HG02759 (cell line): ENCODE measurements at regions not wholly inside any gene's neighbourhood (a gene's known extent, or its start where the extent isn't known, plus 50 kb on each side); places are given as distances from the start of the nearest gene placed in this dataset.

Experiments
- ATAC-seq: cut with Tn5 transposase; IDR thresholded peaks from one replicate; pipeline ENCODE4 v1.9.1; 2021; ENCODE audit warnings: mild to moderate bottlenecking, moderate library complexity; ENCODE audit not compliant: unreplicated experiment

DNA sequence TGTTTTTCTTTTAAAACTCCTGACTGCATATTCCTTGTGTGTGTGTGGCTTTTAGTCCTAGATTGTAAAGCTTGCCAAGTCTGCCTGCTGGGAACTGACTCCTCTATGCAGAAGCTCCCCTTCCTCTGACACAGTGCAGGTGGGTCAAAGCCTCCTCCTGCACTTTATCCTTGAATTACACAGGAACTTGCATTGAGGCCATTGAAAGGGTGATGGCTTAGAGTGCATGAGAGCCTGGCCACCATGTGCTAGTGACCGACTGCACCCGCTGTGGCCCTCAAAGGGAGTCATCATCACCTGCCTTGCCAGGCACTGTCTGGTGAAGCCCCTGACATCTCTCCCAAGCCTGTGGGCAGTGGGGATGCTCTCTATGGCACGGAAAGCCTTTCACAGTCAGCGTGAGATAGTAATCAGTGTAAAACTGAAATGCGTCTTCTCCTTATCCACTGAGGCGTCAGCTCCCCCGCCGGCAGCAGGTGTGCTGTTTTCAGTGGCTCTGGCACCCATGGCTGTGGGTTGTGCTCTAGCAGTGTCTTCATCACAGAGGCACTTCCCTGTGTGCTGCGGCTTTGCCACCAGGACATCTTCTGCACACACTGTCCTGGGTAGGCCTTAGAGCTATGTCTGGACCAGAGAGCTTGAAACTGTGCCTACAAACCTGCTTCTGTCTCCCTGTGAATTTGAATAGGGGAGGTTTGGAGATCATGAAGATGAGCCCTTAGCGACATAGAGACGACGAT, 87.9 kb downstream of the THBS2 start:
- ATAC-seq: no peak

DNA sequence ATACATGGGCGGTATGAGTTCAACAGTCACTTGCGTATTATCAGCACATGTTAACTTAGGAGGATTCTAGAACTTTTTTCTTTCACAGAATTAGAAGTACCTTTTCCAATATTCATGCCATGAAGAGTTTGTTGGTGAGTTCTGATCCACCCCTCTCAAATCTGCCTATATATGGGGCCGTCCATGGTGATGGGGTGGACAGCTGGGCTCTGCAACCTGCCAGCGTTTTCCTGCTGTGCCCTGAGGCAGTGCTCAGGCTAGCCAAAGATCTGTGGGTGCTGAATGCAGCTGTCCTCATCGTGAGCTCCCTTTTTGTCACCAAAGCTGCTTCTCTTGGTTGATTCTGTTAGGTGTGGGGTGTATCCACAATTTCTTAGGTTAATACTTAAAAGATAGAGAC, 88.7 kb downstream of the THBS2 start:
- no peak for ATAC-seq

DNA sequence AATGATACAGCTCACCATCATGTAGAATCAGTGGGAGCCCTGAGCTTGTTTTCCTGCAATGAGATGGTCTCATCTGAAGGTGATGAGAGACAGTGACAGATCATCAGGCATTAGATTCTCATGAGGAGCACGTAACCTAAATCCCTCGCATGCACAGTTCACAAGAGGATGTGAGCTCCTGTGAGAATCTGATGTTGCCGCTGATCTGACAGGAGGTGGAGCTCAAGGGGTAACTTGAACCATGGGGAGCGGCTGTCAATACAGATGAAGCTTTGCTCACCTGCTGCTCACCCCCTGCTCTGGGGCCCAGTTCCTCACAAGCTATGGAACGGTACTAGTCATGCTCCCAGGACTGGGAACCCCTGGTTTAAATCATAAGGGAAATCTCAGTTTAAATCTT, 89.2 kb downstream of the THBS2 start:
- no peak for ATAC-seq

DNA sequence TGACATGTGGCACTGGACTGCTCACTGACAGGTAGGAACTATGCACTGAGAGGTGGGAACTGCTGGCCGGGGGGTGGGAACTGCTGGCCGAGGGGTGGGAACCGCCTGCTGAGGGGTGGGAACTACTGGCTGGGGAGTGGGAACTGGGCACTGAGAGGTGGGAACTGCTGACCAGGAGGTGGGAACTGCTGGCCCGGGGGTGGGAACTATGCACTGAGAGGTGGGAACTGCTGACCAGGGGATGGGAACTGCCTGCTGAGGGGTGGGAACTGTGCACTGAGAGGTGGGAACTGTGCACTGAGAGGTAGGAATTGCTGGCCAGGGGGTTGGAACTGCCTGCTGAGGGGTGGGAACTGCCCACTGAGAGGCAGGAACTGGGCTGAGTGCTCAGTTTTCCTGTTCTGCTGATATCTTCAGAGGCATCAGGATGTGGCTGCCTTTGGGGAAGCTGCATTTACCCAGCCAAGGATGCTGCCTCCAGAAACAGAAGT, 90.2 kb downstream of the THBS2 start:
- no peak for ATAC-seq

DNA sequence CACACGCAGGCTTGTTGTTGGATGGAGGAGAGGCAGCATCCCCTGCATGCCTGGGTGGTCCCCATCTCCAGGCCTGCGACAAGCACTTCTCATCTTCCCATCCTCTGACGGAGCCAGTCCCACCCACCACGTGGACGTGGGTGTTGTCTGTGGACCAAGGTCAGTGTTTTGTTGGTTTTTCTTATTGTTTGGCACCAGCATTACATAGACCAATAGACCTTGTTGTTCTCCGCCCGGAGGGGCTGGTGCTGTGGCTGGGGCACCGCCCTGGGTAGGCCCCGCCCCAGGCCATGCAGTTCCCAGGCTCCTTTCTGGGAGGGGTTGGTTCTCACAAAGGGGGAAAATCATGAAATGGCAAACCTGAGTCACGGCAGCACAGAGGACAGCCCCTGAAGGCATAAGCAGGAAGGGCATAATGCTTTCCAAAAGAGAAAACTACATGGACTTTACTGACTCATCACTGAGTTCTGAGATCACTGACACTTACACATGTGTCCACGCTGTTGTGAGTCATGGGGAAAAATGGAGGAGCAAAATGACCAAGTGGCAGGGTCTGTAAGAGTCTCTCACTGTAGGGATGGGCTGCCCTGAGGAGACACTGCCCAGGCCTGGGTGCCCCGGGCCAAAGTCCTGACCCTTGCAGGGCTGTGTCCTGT, 90.8 kb downstream of the THBS2 start:
- ATAC-seq: no peak

DNA sequence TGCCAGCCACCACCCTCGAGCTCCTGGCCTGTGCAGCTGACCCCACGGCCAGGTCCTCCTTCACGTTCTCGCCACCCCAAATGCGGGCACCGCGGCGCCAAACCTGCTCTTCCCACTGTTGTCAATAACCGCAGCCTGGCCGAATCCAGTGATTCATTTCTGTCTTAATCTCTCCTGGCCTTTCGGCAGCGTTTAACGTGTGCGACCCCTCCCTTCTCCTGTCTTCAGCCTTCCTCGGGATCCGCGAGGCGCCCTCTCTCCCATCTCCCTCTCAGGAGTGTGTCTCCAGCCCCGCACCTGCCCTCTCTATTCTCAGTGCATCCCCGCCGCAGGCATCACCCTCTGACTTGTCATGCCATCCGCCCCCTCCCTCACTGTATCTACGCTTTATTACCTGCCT, 91.4 kb downstream of the THBS2 start:
- no peak for ATAC-seq

DNA sequence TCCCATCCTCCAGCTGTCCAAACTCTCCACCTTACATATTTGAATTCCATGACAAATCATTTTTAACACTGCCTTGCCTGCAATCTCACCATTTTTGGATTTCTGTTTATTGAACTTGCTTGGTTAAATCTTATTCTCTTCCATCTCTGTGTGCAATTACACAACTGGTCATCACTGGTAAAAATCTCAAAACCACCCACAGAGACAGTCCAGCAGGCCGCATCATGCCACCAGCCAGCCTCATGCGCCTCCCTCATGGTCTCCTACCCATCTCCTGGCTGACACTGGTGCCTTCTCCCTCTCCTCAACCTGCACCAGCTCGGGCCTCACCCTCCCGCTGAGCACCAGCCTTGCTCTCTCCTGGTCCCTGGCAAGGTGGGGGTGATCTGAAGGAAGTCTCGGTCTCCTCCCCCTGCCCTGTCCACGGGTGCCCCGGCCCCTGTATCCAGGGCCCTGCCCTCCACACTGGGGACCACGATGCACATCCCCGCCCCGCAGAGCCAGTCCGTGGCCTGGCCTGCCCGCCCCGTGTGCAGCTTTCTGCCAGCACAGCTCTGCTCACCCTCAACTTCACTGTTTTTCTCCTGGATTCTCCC, 92.0 kb downstream of the THBS2 start:
- no peak for ATAC-seq

DNA sequence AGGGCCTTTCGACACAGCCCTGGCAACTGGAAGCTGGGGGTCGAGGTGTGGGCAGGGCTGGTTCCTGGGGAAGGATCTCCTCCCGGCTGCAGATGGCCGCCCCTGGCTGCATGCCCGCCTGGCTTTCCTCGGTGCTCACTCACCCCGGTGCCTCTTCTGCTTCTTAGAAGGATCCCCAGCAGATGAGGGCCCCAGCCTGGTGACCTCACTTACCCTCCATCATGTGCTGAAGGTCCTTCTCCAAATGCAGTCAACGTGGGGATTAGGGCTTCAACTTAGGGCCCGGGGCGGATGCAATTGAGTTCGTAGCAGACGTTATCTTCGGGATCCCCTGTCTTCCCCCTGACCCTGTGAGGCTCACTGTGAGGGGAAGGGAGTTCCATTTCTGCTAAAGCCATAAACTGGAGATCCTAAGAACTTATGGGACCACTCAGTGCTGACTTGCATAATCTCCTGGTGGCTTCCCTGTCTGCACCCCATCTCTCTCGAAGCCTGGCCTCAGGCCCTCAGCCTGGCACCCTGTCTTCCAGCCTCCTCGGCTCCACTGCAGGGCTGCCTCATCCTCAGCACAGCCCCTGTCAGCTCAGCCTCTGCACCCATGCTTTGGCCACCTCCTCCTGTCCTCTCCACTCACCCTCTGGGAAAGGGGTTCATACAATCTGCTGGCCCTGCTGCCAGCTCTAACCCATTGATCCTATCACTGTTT, 92.6 kb downstream of the THBS2 start:
- no peak for ATAC-seq

DNA sequence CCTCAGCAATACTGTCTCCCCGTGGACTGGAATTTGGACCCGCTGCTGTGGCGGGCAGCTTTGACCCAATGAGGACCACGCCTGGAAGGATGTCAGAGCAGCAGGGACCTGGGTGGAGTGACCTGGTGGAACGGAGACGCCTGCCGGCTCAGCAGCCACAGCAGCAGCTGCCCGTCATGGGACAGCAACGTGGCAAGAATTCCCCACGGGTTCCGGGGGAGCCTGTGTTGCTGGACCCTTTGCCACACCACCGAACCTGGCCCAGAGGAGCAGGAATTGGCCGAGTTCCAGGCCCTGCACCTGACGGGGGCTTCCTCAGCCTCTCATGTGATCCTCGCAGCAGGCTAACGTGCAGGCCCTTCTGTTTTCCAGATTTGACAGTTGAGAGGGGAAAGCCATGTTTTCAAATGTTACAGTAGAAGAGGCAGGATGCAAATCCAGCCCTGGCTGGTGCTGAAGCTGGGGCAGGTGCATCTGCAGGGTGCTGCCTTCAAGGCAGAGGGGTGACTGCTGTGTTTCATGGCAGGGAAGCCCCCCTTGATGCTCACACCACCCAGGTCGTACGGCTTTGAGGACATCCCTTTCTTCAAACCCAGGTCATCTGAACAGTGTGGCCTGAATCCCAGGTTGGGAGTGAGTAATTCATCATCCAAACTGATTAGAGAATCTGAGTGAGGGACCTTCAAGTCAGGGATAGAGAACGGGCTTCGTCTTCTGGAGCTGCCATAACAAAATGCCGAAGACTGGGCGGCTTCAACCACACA, 93.4 kb downstream of the THBS2 start:
- no peak for ATAC-seq

DNA sequence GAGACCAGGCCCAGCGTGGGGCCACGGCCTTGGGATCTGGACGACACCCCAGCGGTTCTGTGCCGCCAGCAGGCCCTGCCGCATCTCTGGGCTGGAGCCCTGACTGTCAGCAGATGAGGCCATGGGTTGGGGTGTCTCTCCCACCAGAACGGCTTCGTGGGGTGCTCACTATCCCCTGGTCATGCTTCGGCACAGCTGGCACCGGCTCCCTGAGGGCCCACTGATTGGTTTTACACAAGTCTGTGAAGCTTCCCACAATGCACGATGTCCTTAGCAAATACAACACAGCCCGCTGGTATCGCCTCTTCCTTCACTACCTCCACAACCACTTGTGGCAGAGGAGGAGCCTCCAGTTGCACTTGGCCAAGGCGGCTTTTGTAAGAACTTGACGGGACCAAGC, 94.3 kb downstream of the THBS2 start:
- ATAC-seq: no peak

DNA sequence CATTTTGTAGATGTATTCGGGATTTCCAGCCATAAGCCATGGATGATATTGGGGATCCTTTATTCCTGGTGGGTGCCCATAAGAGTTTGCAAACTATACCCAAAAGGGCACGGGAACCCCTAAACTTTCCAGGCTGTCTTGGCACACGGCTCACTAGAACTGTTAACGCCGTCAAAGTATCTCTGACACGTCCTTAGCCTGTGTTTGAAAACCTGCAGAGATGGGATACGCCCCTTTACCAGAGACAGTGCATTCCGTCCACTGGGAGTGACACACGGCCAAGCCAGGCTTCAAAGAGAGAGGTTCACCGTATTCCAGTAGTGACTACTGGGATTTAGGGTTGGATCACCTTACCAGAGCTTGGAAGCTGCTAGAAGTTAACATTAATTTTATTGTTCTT, 95.0 kb downstream of the THBS2 start:
- no peak for ATAC-seq

DNA sequence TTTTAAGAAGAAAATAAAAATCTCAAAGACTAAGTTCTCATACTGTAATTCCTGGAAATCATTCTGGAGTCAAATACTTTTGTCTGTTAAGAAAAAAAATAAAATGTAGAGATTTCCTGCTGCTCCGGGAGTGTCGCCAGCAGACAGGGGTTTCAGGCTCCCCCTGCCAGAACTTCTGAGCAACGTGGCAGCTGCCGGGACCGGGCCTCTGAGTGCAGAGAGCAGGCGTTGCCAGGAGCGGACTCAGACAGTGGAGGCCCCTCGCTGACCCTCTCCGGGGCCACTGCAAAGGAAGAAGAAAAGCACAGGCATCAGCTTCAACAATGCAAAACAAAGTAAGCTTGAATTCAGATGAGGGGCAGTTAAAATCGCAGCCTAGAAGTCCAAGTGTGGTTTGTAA, 95.5 kb downstream of the THBS2 start:
- no peak for ATAC-seq

DNA sequence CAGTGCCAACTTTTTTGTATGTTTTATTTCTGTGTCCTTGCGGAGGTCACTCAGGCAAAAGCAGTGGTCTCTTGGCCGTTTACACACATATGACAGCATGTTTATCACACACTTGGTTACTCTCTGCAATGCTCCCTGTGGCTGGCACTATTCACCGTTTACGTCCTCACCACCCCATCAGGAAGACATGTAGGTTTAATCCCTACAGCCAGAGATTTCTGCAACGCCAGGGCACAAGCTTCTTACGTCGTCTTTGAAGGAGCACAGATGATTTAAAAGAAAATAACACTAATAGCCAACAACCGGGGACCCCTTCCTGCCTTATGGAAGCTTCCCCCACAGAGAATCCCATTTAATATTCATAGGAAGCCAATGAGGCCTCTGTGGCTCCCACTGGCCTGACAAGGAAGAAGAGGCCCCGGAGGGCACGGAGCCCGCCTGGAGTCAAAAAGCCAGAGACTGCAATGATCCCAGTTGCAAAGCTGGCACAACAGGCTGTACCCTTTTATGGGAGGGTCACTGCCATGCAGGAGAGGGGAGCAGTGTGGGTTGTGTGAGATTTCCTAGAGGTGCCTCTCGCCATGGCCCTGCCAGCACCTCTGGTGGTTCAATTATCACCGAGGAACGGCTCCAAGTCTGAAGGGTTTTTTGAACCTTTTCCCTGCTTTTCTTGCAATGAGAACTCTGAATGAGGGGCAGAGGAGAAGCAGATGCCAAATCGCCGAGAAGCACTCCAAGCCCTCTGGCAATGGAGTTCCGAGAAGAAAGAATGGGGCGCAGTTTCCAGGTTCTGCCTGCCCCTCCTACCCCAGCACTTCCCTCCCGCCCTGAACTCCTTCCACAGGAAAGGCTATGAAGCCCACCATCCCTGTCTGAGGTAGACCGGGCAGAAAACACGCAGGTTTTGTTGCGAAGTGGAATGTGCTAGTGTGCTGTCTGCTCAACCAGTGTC, 96.2 kb downstream of the THBS2 start:
- no peak for ATAC-seq

DNA sequence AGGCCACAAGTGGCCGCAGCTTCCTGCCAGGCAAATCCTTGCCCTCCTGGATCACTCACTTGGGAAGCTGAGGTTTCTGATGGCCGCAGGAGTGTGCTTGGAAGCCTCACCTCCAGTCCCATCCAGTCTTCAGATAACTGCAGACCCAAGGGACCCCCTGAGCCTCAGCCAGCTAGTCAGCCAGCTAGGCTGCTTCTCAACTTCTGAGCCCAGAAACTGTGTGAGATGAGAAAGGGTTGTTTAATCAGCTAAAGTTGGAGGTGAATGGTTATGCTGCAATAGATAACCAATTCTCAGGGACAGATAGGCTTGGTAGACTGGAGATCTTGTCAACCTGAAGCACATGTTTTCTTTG, 96.9 kb downstream of the THBS2 start:
- no peak for ATAC-seq

DNA sequence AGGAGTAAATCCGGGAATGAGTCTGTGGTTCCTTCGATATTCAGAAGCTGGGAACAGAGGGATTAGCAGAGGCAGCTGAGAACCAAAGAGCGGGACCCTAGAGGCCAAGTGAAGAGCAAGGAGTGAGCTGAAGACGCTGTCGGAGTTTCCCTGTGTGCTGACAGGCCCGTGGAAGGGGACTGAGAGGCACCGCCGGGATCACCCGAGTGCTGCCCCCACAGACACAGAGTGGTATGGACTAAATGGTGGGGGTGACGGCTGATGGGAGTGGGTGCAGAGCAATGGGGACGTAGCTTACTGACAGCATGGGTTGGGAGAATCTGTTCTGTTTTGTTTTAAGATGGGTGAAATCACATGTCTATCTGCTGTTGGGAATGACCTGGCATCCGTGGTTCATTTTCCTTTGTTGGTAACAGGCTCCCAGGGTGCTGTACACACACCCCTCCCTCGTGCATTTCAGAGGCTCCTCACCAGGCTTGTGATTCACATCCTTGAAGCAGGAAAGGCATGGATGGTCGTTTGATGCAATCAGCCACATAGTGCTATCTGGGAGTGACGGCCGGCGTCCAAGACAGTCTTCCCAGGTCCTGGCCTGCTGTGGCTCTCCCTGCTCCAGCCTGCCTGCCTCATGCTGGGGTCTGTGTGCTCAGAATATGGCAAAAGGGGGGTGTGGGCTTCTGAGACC, 97.4 kb downstream of the THBS2 start:
- no peak for ATAC-seq

DNA sequence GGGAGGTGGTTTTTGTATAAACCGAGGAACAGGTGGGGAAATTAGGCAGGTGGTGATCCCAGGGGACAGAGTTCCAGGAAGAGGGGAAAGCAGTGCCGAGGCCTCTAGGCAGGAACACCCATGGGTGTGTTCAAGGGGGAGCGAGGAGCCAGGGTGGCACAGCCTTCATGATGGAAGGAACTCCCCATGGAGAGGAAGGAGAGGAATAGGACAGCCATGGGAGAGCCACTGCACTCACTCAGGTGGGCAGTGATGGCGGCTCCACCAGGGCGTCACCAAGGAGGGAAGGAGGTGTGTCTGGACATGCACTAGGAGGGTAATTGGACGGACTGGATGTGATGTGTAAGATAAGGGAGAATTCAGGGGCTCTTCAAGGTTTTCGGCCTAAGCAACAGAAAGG, 98.2 kb downstream of the THBS2 start:
- no peak for ATAC-seq

DNA sequence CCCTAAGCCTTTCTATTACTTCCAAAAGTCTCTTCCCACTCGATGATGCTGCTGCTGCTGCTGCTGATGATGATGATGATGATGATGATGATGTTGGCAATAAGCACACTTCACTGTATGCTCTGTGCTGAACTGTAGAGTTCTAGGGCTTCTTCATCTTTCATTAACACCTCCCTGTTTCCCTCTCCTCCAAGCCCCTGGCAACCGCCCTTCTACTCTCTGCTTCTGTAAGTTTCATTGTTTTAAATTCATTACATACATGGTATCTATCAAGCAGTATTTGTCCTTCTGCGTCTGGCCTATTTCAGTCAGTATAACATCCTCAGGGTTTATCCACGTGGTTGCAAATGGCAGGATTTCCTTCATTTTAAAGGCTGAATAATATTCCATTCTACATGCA, 100.2 kb downstream of the THBS2 start:
- no peak for ATAC-seq

DNA sequence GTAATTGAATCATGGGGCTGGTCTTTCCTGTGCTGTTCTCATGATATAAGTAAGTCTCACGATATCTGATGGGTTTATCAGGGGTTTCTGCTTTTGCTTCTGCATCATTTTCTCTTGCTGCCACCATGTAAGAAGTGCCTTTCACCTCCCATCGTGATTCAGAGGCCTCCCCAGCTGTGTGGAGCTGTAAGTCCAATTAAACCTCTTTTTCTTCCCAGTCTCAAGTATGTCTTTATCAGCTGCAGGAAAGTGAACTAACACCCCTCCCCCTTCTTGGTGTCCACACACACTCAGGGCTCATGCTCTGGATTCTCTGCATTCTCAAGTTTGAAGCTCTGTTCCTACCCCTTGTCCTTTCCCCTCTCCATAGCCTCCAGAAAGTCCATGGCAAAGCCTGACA, 107.1 kb downstream of the THBS2 start:
- ATAC-seq: no peak

DNA sequence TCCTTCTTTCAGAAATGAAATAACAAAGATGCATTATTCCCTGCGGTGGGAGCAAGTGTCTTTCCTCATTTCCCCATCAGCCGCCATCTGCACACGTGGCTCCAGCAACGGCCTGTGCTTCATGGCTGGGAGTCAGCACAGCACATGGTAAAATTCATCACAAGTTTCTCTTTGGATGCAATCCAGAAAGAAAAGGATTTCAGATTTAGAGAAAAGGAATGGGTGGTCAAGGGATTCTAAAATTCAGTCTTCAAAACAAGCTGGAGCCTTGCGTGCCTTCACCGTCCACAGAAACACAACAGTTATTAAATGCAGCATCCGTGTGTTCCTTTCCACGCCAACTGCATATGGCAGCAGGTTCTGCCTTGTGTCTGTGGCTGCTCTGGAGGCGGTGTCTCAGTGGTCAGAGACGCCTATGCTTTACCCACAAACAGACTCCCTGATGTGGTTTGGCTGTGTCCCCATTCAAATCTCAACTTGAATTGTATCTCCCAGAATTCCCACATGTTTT, 107.6 kb downstream of the THBS2 start:
- no peak for ATAC-seq
